DND-41 (cell line): ENCODE measurements at regions not wholly inside any gene's neighbourhood (a gene's known extent, or its start where the extent isn't known, plus 50 kb on each side); places are given as distances from the start of the nearest gene placed in this dataset.

Experiments used
- ATAC-seq: fragments of 200-7000 bp; cut with Tn5 transposase; 3 replicates; pipeline ENCODE4 v1.9.1; 2021; ENCODE audit warnings: low read depth; ENCODE audit not compliant: insufficient read depth
- DNase-seq: peaks from one replicate; pipeline ENCODE4 v3.0.0-alpha.2; 2020
- H2AFZ ChIP-seq: 2 replicates; pipeline ENCODE4 v1.6.0; 2012; ENCODE audit warnings: low read depth, low read length
- H3K27ac ChIP-seq: 2 replicates; pipeline ENCODE4 v1.5.1; 2012; ENCODE audit warnings: low read length, inconsistent platforms
- H3K27me3 ChIP-seq: fragments of 200-600 bp; sonication (generic); 2 replicates; pipeline ENCODE4 v1.6.0; 2012; ENCODE audit warnings: low read length, mild to moderate bottlenecking, inconsistent platforms; ENCODE audit not compliant: insufficient read depth, poor library complexity
- H3K36me3 ChIP-seq: 2 replicates; pipeline ENCODE4 v1.5.1; 2012; ENCODE audit warnings: low read length, inconsistent platforms; ENCODE audit not compliant: insufficient read depth
- H3K4me1 ChIP-seq: 2 replicates; pipeline ENCODE4 v1.5.1; 2012; ENCODE audit warnings: mild to moderate bottlenecking, low read length; ENCODE audit not compliant: insufficient read depth
- H3K4me2 ChIP-seq: 2 replicates; pipeline ENCODE4 v1.6.0; 2012; ENCODE audit warnings: mild to moderate bottlenecking, moderate library complexity, low read length, inconsistent platforms; ENCODE audit not compliant: insufficient read depth
- H3K4me3 ChIP-seq, 2 experiments: fragments of 200-600 bp in 1 of 2; shearing (Covaris generic) in 1 of 2; 2 replicates each; pipeline ENCODE4 v1.5.1; 2012 to 2016; ENCODE audit warnings: inconsistent platforms in 2 of 2, low read length in 2 of 2, mild to moderate bottlenecking in 2 of 2, low read depth in 1 of 2, moderate library complexity in 1 of 2
- H3K79me2 ChIP-seq: 2 replicates; pipeline ENCODE4 v1.6.0; 2012; ENCODE audit warnings: low read length, inconsistent platforms; ENCODE audit not compliant: insufficient read depth
- H3K9ac ChIP-seq: 2 replicates; pipeline ENCODE4 v1.6.0; 2012; ENCODE audit warnings: low read depth, mild to moderate bottlenecking, inconsistent platforms, low read length, moderate library complexity
- H3K9me3 ChIP-seq: 2 replicates; pipeline ENCODE4 v1.5.1; 2012; ENCODE audit warnings: low read length, moderate library complexity, mild to moderate bottlenecking, inconsistent platforms; ENCODE audit not compliant: insufficient read depth, severe bottlenecking
- H4K20me1 ChIP-seq: 2 replicates; pipeline ENCODE4 v1.6.0; 2012; ENCODE audit warnings: low read length; ENCODE audit not compliant: insufficient read depth
- EZH2 ChIP-seq: IDR thresholded peaks from 3 replicates; pipeline ENCODE4 v1.6.1; 2012; ENCODE audit warnings: borderline replicate concordance, low read depth, mild to moderate bottlenecking, moderate library complexity, low read length, inconsistent platforms; ENCODE audit not compliant: severe bottlenecking
- TF ChIP-seq, protein P1 (sequence below): IDR thresholded peaks from 2 replicates; pipeline ENCODE4 v1.5.1; 2012; ENCODE audit warnings: borderline replicate concordance, low read length, moderate library complexity, mild to moderate bottlenecking; ENCODE audit not compliant: poor library complexity, severe bottlenecking; ENCODE audit errors: extremely low read depth

DNA sequence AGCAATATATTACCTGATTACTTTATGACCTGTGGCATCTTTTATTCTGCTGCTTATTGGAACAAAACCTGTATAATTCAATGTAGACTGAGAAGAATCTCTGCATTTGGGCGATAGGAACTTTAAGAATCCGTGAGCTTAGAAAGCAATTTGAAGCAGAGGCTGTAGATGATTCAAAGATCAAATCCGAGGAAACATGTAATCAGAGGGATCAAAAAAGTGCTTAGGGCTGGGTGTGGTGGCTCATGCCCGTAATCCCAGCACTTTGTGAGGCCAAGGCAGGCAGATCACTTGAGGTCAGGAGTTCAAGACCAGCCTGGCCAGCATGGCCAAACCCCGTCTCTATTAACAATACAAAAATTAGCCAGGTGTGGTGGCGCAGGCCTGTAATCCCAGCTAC, 198.4 kb downstream of the MTX2 start:
- no peaks in the 10 kb centered on the region for H3K27me3 ChIP-seq
- no peaks in the 10 kb centered on the region for H3K36me3 ChIP-seq
- H3K27ac ChIP-seq = no peak overlapping the region
- no peak for TF ChIP-seq EZH2
- TF ChIP-seq, protein P1, sequence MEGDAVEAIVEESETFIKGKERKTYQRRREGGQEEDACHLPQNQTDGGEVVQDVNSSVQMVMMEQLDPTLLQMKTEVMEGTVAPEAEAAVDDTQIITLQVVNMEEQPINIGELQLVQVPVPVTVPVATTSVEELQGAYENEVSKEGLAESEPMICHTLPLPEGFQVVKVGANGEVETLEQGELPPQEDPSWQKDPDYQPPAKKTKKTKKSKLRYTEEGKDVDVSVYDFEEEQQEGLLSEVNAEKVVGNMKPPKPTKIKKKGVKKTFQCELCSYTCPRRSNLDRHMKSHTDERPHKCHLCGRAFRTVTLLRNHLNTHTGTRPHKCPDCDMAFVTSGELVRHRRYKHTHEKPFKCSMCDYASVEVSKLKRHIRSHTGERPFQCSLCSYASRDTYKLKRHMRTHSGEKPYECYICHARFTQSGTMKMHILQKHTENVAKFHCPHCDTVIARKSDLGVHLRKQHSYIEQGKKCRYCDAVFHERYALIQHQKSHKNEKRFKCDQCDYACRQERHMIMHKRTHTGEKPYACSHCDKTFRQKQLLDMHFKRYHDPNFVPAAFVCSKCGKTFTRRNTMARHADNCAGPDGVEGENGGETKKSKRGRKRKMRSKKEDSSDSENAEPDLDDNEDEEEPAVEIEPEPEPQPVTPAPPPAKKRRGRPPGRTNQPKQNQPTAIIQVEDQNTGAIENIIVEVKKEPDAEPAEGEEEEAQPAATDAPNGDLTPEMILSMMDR = no peak
- H2AFZ ChIP-seq = no peak overlapping the region
- no peak overlapping the region for H3K4me2 ChIP-seq
- peaks cover 30% of the 10 kb centered on the region for H3K4me1 ChIP-seq
- DNase-seq = no peak
- H3K9ac ChIP-seq = no peak overlapping the region
- no peaks in the 10 kb centered on the region for H3K79me2 ChIP-seq
- no peaks in the 10 kb centered on the region for H4K20me1 ChIP-seq
- H3K9me3 ChIP-seq = no peaks in the 10 kb centered on the region
- H3K4me3 ChIP-seq = no peak overlapping the region
- no peak for ATAC-seq

DNA sequence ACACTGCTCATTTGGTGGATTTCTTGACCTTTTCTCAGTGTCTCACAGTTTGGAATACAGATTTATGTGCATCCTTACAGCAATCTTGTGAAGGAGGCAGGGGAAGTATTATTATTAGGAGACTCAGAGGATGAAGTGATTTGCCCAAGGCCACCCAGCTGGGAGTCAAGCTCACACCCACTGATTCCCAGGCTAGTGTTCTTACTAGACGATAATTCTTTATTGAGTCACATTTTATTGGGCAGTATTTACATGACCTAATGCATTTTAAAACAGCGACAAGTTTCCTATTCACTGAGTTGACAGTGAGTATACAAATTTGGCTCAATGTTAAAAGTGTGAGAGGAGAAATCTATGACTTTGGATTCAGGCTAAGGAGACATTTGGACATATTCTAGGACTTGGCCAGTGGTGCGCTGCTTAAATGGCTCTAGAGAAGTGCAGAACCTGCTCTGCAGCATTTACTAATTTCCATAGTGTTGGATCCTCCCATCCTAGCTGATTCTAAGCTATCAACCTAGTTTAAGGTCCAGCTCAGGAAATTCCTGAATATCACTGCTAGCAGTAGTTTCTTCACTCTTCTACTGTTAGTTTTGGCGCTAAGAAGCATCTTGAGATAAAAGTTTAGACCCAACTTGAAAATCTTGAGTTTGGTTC, 199.3 kb downstream of the MTX2 start:
- no peak overlapping the region for H3K4me3 ChIP-seq
- H3K36me3 ChIP-seq = no peaks in the 10 kb centered on the region
- no peak overlapping the region for H3K27ac ChIP-seq
- H2AFZ ChIP-seq = no peak overlapping the region
- no peaks in the 10 kb centered on the region for H4K20me1 ChIP-seq
- DNase-seq (no peak), ATAC-seq (no peak)
- no peak for TF ChIP-seq EZH2
- TF ChIP-seq, protein P1 = no peak
- no peak overlapping the region for H3K9ac ChIP-seq
- no peaks in the 10 kb centered on the region for H3K9me3 ChIP-seq
- H3K79me2 ChIP-seq = no peaks in the 10 kb centered on the region
- H3K27me3 ChIP-seq = no peaks in the 10 kb centered on the region
- no peak overlapping the region for H3K4me2 ChIP-seq
- H3K4me1 ChIP-seq = peaks cover 40% of the 10 kb centered on the region

DNA sequence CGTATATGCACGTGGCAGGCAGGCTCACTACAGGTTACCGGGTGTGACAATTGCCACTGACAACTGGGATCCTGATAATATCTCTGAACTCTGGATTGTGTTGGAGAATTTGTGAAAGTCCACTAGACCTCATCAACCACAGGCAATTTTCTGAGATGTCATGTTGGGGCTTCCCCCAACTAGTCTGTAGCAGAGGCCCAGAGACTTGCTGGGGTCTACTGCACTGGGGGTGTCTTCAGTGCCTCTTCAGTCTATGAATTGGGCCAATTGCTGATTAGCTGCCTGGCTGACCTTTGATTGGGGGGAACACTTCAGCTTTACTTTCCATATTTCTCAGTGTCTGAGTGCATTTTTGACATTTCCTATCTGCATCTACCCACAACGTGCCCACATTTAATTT, 201.5 kb downstream of the MTX2 start:
- Histone ChIP-seq H2AFZ (peak overlapping the region; percentile 17; the same call in 1 of the 2 replicates), H3K4me1 (peaks cover 54% of the 10 kb centered on the region), H3K27me3 (no peaks in the 10 kb centered on the region), H4K20me1 (no peaks in the 10 kb centered on the region), H3K9me3 (no peaks in the 10 kb centered on the region), H3K27ac (peak overlapping the region; percentile 94), H3K4me3 (no peak overlapping the region), H3K79me2 (no peaks in the 10 kb centered on the region), H3K36me3 (no peaks in the 10 kb centered on the region), H3K9ac (peak overlapping the region; percentile 56; the same call in 1 of the 2 replicates), H3K4me2 (no peak overlapping the region)
- ATAC-seq = no peak
- no peak for TF ChIP-seq EZH2
- TF ChIP-seq, protein P1 = no peak
- DNase-seq = no peak

DNA sequence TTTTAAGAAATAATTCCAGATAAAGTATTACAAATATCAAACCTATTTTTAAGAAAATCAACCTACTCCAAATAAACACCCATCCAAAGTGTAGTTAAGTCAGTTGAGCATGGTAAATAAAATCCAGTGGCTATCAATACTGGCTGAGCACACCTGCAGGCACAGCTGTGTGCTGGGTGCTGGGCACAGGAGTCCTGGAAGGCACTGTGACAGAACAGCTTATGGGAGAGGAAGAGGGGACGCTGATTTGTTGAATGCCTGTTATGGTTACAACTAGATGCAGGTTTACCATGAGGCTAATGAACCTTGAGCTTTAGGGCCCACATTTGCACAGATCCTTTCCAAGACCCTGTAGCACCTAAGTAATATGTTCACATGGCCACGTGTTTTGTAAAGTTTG, 202.7 kb downstream of the MTX2 start:
- TF ChIP-seq EZH2 = no peak
- TF ChIP-seq, protein P1 = no peak
- Histone ChIP-seq H3K27me3 (no peaks in the 10 kb centered on the region), H3K9ac (peak overlapping the region; percentile 56), H3K4me1 (peaks cover 54% of the 10 kb centered on the region), H3K36me3 (no peaks in the 10 kb centered on the region), H3K27ac (peak overlapping the region; percentile 94), H2AFZ (peak overlapping the region; percentile 86), H3K4me2 (peak overlapping the region; percentile 71), H3K4me3 (peak overlapping the region in 1 of 2 experiments; percentile 49; a peak in 1 of 4 replicates), H4K20me1 (no peaks in the 10 kb centered on the region), H3K79me2 (no peaks in the 10 kb centered on the region), H3K9me3 (no peaks in the 10 kb centered on the region)
- peak; percentile 74 for ATAC-seq
- peak; percentile 60 for DNase-seq
